GM12878 (cell line): ENCODE measurements at regions not wholly inside any gene's neighbourhood (a gene's known extent, or its start where the extent isn't known, plus 50 kb on each side); places are given as distances from the start of the nearest gene placed in this dataset.
A peak's percentile ranks its signal among the peaks of the same experiment; 100 is the strongest.

Experiments
- ATAC-seq: fragments of 200-7000 bp; cut with Tn5 transposase; 3 replicates; pipeline ENCODE4 v1.9.1; 2020; ENCODE audit warnings: mild to moderate bottlenecking, moderate library complexity
- BruUV-seq: library from RNA; stranded (reverse); fragments of 400-500 nt; replicated peaks from 2 replicates; lab custom pipeline; 2021; lab: Mats Ljungman, UMichigan
- CTCF ChIA-PET: fragments of 300-600 bp; sonication (Branson Sonifier 250); formaldehyde crosslinking; extraction: SDS; loops from one replicate; lab custom pipeline; 2021; ENCODE audit warnings: inconsistent platforms; lab: Yijun Ruan, JAX
- POLR2A ChIA-PET: fragments of 350-600 bp; formaldehyde crosslinking; extraction: SDS; loops from one replicate; lab custom pipeline; 2021; ENCODE audit warnings: inconsistent platforms; lab: Charles Lee
- RAD21 ChIA-PET: fragments of 300-600 bp; sonication (Branson Sonifier 250); formaldehyde crosslinking; loops from one replicate; lab custom pipeline; 2023; ENCODE audit warnings: antibody characterized with exemption; ENCODE audit not compliant: unreplicated experiment; lab: Charles Lee
- SMC1A ChIA-PET: fragments of 300-600 bp; sonication (Branson Sonifier 250); formaldehyde crosslinking; loops from one replicate; lab custom pipeline; 2023; ENCODE audit not compliant: unreplicated experiment, uncharacterized antibody; lab: Charles Lee
- DNase-seq: peaks from one replicate; pipeline ENCODE4 v3.0.0-alpha.2; 2011; ENCODE audit warnings: low read depth, low spot score
- FAIRE-seq: peaks from 3 replicates; lab custom pipeline; 2011; peaks lifted over from hg19 to GRCh38; lab: Jason Lieb, UNC
- H2AFZ ChIP-seq: 2 replicates; pipeline ENCODE4 v1.6.0; 2011; ENCODE audit warnings: low read depth, low read length, control low read depth; ENCODE audit not compliant: control insufficient read depth
- H3K27ac ChIP-seq: 2 replicates; pipeline ENCODE4 v1.5.1; 2011; ENCODE audit warnings: control low read depth; ENCODE audit not compliant: control insufficient read depth, insufficient read depth
- H3K27me3 ChIP-seq, 2 experiments: replicated peaks in 1 of 2; 2 replicates each; pipeline versions ENCODE4 v1.6.0 to v1.6.1; 2011; ENCODE audit warnings: low read length in 1 of 2; ENCODE audit not compliant: control insufficient read depth in 2 of 2, insufficient read depth in 2 of 2
- H3K36me3 ChIP-seq, 2 experiments: 2 replicates each; pipeline ENCODE4 v1.5.1; 2011; ENCODE audit warnings: low read length in 1 of 2; ENCODE audit not compliant: control insufficient read depth in 2 of 2, insufficient read depth in 2 of 2
- H3K4me1 ChIP-seq: 2 replicates; pipeline ENCODE4 v1.6.1; 2011; ENCODE audit warnings: mild to moderate bottlenecking, low read length, moderate library complexity, mixed read lengths; ENCODE audit not compliant: control insufficient read depth, insufficient read depth
- H3K4me2 ChIP-seq: 2 replicates; pipeline ENCODE4 v1.6.0; 2011; ENCODE audit warnings: control low read depth; ENCODE audit not compliant: control insufficient read depth, insufficient read depth
- H3K4me3 ChIP-seq: fragments of 200-600 bp; sonication (generic); 2 replicates; pipeline ENCODE4 v1.5.1; 2016
- H3K79me2 ChIP-seq: 2 replicates; pipeline ENCODE4 v1.6.0; 2011; ENCODE audit warnings: low read length; ENCODE audit not compliant: control insufficient read depth, insufficient read depth
- H3K9ac ChIP-seq: 2 replicates; pipeline ENCODE4 v1.8.0; 2011; ENCODE audit warnings: low read length, control low read depth, mixed read lengths; ENCODE audit not compliant: control insufficient read depth, insufficient read depth
- H3K9me3 ChIP-seq: replicated peaks from 3 replicates; pipeline ENCODE4 v1.5.1; 2011; ENCODE audit warnings: mild to moderate bottlenecking, low read length; ENCODE audit not compliant: control insufficient read depth, insufficient read depth
- H4K20me1 ChIP-seq: 2 replicates; pipeline ENCODE4 v1.6.0; 2011; ENCODE audit not compliant: control insufficient read depth, insufficient read depth
- CHD1 ChIP-seq: IDR thresholded peaks from 2 replicates; pipeline ENCODE4 v1.6.1; 2012; ENCODE audit warnings: low read depth, low read length, improper control_type of control experiment
- E4F1 ChIP-seq: fragments of 450-650 bp; IDR thresholded peaks from 2 replicates; pipeline ENCODE4 v1.6.1; 2018; ENCODE audit warnings: borderline replicate concordance, mild to moderate bottlenecking; ENCODE audit not compliant: partially characterized antibody
- HDAC6 ChIP-seq: fragments of 200-600 bp; sonication (generic); IDR thresholded peaks from one replicate; pipeline ENCODE4 v1.8.0; 2017; ENCODE audit warnings: antibody characterized with exemption; ENCODE audit not compliant: unreplicated experiment
- IRF4 ChIP-seq: IDR thresholded peaks from 2 replicates; pipeline ENCODE4 v1.6.1; 2011; ENCODE audit warnings: low read depth, low read length
- JUNB ChIP-seq: IDR thresholded peaks from 2 replicates; pipeline ENCODE4 v1.6.1; 2016; ENCODE audit warnings: antibody characterized with exemption, mild to moderate bottlenecking
- MEF2A ChIP-seq: IDR thresholded peaks from 2 replicates; pipeline ENCODE4 v1.6.1; 2011; ENCODE audit warnings: low read depth, mild to moderate bottlenecking, low read length, moderate library complexity; ENCODE audit not compliant: insufficient read depth
- MYC ChIP-seq: IDR thresholded peaks from 2 replicates; pipeline ENCODE4 v1.6.1; 2011; ENCODE audit warnings: mild to moderate bottlenecking, low read length, moderate library complexity, inconsistent platforms; ENCODE audit not compliant: insufficient read depth, insufficient replicate concordance, insufficient read length, severe bottlenecking
- NFIC ChIP-seq: IDR thresholded peaks from 2 replicates; pipeline ENCODE4 v1.6.1; 2012; ENCODE audit warnings: low read depth, mild to moderate bottlenecking, inconsistent platforms, low read length, moderate library complexity
- NFXL1 ChIP-seq: fragments of 450-650 bp; IDR thresholded peaks from 2 replicates; pipeline ENCODE4 v1.6.1; 2017; ENCODE audit warnings: antibody characterized with exemption, mild to moderate bottlenecking, borderline replicate concordance
- PRDM15 ChIP-seq: fragments of 450-650 bp; formaldehyde crosslinking; IDR thresholded peaks from 2 replicates; pipeline ENCODE4 v1.4.0; 2020; ENCODE audit warnings: mild to moderate bottlenecking, moderate library complexity
- RAD21 ChIP-seq: IDR thresholded peaks from 2 replicates; pipeline ENCODE4 v1.6.1; 2011; ENCODE audit warnings: mild to moderate bottlenecking, low read depth, low read length, moderate library complexity; ENCODE audit not compliant: insufficient read depth
- RB1 ChIP-seq: fragments of 450-650 bp; formaldehyde crosslinking; IDR thresholded peaks from 2 replicates; pipeline ENCODE4 v1.6.1; 2017; ENCODE audit warnings: mild to moderate bottlenecking, borderline replicate concordance
- RUNX3 ChIP-seq: IDR thresholded peaks from 2 replicates; pipeline ENCODE4 v1.6.1; 2012; ENCODE audit warnings: low read length, inconsistent platforms
- SIX5 ChIP-seq: IDR thresholded peaks from 2 replicates; pipeline ENCODE4 v1.6.1; 2011; ENCODE audit warnings: mild to moderate bottlenecking, low read depth, low read length, moderate library complexity; ENCODE audit not compliant: severe bottlenecking
- SUZ12 ChIP-seq: fragments of 200-600 bp; sonication (generic); IDR thresholded peaks from one replicate; pipeline ENCODE4 v1.6.1; 2018; ENCODE audit warnings: antibody characterized with exemption, mild to moderate bottlenecking; ENCODE audit not compliant: unreplicated experiment
- ZNF24 ChIP-seq: fragments of 450-650 bp; IDR thresholded peaks from 2 replicates; pipeline ENCODE4 v1.6.1; 2017; ENCODE audit warnings: antibody characterized with exemption, mild to moderate bottlenecking
- WGBS: methylation state at CpG from one replicate; pipeline ENCODE4 v1.1.6; 2016; ENCODE audit warnings: low lambda C conversion rate; ENCODE audit not compliant: insufficient replicate concordance, insufficient coverage; ENCODE audit errors: missing lambda C conversion rate; 5-methylcytosine and 5-hydroxymethylcytosine counted together
- in situ Hi-C: fragments of 300-500 bp; cut with MboI; formaldehyde crosslinking; loops from 9 replicates; pipeline ENCODE4 v1.14.3; 2018; ENCODE audit warnings: mixed read lengths
- intact Hi-C: fragments of 100-400 bp; cut with micrococcal nuclease; formaldehyde crosslinking; loops from one replicate; pipeline ENCODE4 v1.14.2; 2022; ENCODE audit not compliant: unreplicated experiment

- TF ChIP-seq E4F1 (no peak), HDAC6 (no peak), CHD1 (no peak), MYC (no peak), NFXL1 (no peak), SUZ12 (no peak), MEF2A (no peak), SIX5 (no peak), RAD21 (no peak)
These were observed 349.3 kb upstream of the SOX2 start (continued) for GRCh38 chr3:181362378-181362777.

- H3K27me3 ChIP-seq, result no peaks in the 10 kb centered on the region
- FAIRE-seq, result no peak
- no TSS peak for BruUV-seq
These were observed 353.2 kb upstream of the SOX2 start for GRCh38 chr3:181358562-181358961.

More at GRCh38 chr3:181358562-181358961, 353.2 kb upstream of the SOX2 start:
- H3K79me2 ChIP-seq, result no peaks in the 10 kb centered on the region
- ChIA-PET CTCF (no interaction called here), POLR2A (no interaction called here), SMC1A (no interaction called here), RAD21 (no interaction called here)
- TF ChIP-seq RUNX3, result peak; percentile 57
- TF ChIP-seq NFIC, result peak; percentile 41; the same call in 1 of the 2 replicates
- 0 out of 2 replicates have a peak, but pooled peaks have one; percentile 33 for TF ChIP-seq MEF2A
- TF ChIP-seq IRF4, result peak; percentile 48; the same call in 1 of the 2 replicates
- peak; percentile 78 for TF ChIP-seq JUNB
- no peak for TF ChIP-seq PRDM15 (CRISPR knock-in tag)
- TF ChIP-seq ZNF24, result no peak
- no peak for TF ChIP-seq RB1
- H3K4me1 ChIP-seq, result no peaks in the 10 kb centered on the region
- in situ Hi-C loops, result no loop called here
- H3K9ac ChIP-seq, result no peak overlapping the region
- intact Hi-C loops, result no loop called here
- no peak overlapping the region for H3K4me2 ChIP-seq
- ATAC-seq, result peak; percentile 59
- no peak overlapping the region for H3K4me3 ChIP-seq
- peak; percentile 9 for DNase-seq
- no peak overlapping the region for H3K27ac ChIP-seq
- H4K20me1 ChIP-seq, result no peaks in the 10 kb centered on the region
- 2% methylated on average over 3 of the region's 3 CpGs for WGBS
- no peaks in the 10 kb centered on the region for H3K9me3 ChIP-seq
- H2AFZ ChIP-seq, result no peak overlapping the region
- H3K36me3 ChIP-seq, result no peaks in the 10 kb centered on the region
